Endothelial cell of umbilical vein (primary cell): ENCODE measurements at regions not wholly inside any gene's neighbourhood (a gene's known extent, or its start where the extent isn't known, plus 50 kb on each side); places are given as distances from the start of the nearest gene placed in this dataset.

Source experiments
- CTCF ChIP-seq, 2 donors: IDR thresholded peaks; 1 replicate in 1 of 2; 2 replicates in 1 of 2; pipeline ENCODE4 v1.5.1; 2011; ENCODE audit warnings: low read length in 2 of 2, mild to moderate bottlenecking in 2 of 2, moderate library complexity in 2 of 2, control low read depth in 1 of 2, inconsistent platforms in 1 of 2, low read depth in 1 of 2; ENCODE audit not compliant: insufficient read depth in 1 of 2; ENCODE audit errors: extremely low read depth in 1 of 2
- EZH2 ChIP-seq: IDR thresholded peaks from 2 replicates; pipeline ENCODE4 v1.6.1; 2012; ENCODE audit warnings: borderline replicate concordance, low read depth, mild to moderate bottlenecking, moderate library complexity, low read length, inconsistent platforms; ENCODE audit not compliant: severe bottlenecking
- FOS ChIP-seq: IDR thresholded peaks from 2 replicates; pipeline ENCODE4 v1.6.1; 2011; ENCODE audit warnings: mild to moderate bottlenecking, low read length, moderate library complexity, borderline replicate concordance; ENCODE audit not compliant: insufficient read depth
- JUN ChIP-seq: IDR thresholded peaks from 2 replicates; pipeline ENCODE4 v1.6.1; 2011; ENCODE audit warnings: borderline replicate concordance, low read depth; ENCODE audit not compliant: insufficient read length, insufficient read depth
- POLR2A ChIP-seq: IDR thresholded peaks from 2 replicates; pipeline ENCODE4 v1.6.1; 2012; ENCODE audit warnings: low read depth, mild to moderate bottlenecking, control low read depth, low read length

DNA sequence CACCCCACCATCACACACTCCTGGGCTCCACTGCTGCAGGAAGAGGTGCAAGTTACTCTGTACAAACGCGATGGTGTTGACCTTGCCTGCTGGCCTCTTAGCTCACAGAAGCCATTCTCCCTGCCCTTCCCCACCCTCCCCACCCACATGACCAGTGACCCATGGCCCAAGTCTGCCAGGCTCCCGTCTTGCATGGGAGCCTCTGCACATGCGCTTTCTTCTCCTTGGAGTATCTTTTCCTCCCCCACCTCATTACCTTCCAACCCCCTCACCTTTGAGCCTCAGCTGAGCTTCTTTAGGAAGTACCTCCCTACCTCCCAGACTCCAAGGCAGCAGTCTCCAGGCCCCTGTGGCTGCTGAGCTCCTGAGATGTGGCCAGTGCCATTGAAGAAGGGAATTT, 337.7 kb upstream of the ZNF32 start:
- TF ChIP-seq CTCF (IDR thresholded peaks at IDR 0.05; ENCODE audit: extremely low read depth in 1 of 2, insufficient read depth in 1 of 2, low read depth in 1 of 2, low read length in 2 of 2) (no peak), POLR2A (no peak), EZH2 (no peak), FOS (no peak), JUN (no peak)
